GM11168 (cell line): ENCODE measurements at regions not wholly inside any gene's neighbourhood (a gene's known extent, or its start where the extent isn't known, plus 50 kb on each side); places are given as distances from the start of the nearest gene placed in this dataset.
"Not testable (repeated sequence)": the region's sequence is repeated elsewhere in the genome, so short reads cannot be mapped to it uniquely, and the experiment has no call there.

ENCODE experiments used
- in situ Hi-C: fragments of 300-500 bp; cut with MboI; formaldehyde crosslinking; loops from one replicate; pipeline ENCODE4 v1.12.0; 2022; ENCODE audit warnings: low sequenced_read_pairs; ENCODE audit not compliant: unreplicated experiment

DNA sequence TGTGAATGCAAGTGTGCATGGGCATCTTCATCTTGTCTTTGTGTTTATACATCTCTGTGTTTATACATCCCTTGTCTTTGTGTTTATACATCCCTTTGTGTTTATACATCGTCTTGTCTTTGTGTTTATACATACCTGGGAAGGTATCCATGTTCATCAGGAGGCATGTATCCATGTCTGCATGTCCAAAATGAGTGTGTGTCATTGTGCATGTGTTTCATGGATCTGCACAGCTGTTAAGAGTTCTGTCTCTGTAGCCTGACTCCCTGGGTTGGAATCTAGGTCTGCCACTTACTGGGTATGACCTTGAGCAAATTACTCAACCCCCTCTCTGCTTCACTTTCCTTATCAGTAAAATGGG is 50.1 kb upstream of the SIRPA start:
- in situ Hi-C loops = no loop called here

- in situ Hi-C loops = no loop called here
These were observed 50.7 kb upstream of the SIRPA start for GRCh38 chr20:1844325-1845162.

- in situ Hi-C loops = no loop called here
These were observed 52.9 kb upstream of the SIRPA start for GRCh38 chr20:1842281-1842680.

- in situ Hi-C loops = no loop called here
These were observed 53.6 kb upstream of the SIRPA start for GRCh38 chr20:1841554-1842140.

DNA sequence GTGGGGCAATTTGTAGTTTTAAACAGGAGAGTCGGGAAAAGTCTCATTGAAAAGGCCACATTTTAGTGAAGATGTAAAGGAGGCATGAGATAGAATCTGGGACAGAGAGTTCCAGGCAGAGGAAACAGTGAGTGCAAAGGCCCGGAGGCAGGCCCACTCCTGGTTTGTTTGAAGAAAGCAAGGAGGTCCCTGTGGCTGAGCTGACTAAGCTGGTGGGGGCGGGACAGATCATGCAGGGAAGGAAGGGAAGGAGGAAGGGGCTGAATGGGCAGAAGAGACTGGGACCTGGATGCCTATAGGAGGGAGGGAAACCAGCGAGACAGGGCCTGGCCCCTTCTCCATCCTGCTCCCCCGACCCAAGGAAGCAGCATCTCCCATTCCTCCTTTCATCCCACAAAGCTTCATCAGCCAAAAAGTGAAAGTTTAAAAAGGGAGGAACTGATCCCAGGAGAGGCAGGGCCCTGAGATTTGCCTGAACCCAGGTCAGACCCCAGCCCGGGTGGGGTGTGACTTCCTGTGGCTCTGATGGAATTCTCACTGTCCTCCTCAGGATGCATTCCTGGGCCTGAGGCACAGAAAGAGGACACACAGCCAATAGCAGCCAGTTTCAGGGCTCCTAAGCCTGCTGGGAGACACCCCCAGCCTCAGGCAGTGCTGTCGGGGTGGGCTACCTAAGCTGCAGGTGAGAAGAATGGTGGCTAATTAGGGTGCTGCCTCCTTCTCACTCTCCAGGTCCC is 54.2 kb upstream of the SIRPA start:
- in situ Hi-C loops = no loop called here

DNA sequence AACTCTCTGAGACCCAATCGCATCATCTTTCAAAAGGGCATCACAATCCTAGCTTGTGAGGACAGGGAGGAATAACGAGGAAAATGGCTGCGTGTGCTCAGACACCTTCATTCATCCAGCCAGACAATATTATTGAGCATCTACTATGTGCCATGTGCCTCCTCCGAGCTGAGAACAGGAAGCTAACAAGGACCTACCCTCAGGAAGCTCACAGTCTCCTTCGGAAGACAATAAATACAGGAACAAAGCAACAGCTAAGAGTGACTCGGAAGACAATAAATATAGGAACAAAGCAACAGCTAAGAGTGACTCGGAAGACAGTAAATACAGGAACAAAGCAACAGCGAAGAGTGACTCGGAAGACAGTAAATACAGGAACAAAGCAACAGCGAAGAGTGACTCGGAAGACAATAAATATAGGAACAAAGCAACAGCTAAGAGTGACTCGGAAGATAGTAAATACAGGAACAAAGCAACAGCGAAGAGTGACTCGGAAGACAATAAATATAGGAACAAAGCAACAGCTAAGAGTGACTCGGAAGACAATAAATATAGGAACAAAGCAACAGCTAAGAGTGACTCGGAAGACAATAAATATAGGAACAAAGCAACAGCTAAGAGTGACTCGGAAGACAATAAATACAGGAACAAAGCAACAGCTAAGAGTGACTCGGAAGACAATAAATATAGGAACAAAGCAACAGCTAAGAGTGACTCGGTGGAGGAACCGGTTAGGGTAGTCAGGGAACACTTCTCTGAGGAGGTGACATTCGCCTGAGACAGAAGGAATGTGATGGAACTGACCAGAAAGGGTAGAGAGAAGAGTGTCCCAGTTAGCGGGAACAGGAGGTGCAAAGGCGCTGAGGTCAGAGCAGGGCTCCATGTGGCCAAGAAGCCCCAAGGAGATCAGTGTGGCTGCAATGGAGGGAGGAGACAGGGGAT is 55.6 kb upstream of the SIRPA start:
- in situ Hi-C loops = not testable (repeated sequence)

GRCh38 chr20:1838556-1839279 is 56.5 kb upstream of the SIRPA start:
- in situ Hi-C loops = no loop called here

- in situ Hi-C loops = no loop called here
These were observed 59.8 kb upstream of the SIRPA start for GRCh38 chr20:1835186-1836035.

GRCh38 chr20:1833728-1834726 is 61.2 kb upstream of the SIRPA start:
- in situ Hi-C loops = no loop called here

GRCh38 chr20:1833216-1833615 is 62.0 kb upstream of the SIRPA start:
- in situ Hi-C loops = no loop called here

DNA sequence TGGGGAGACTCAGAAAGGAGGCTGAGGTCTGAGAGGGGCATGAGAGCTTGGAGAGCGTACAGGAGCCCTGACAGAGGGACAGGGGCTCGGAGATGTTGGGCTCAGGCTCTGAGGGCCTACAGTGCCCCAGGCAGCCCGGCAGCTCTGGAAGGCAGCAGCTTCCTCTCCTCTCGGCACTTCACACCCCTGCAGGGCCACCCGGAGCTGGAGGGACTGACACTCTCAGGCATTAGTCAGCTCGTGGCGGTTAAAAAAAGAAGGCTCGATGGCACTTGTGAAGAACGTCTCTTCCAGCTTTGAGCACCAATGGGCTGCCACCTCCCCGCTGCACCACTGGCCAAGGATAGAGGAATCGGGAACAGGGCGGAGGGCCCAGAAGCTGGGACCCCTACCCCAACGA is 62.6 kb upstream of the SIRPA start:
- in situ Hi-C loops = no loop called here

- in situ Hi-C loops = no loop called here
These were observed 63.6 kb upstream of the SIRPA start for GRCh38 chr20:1831606-1832005.

GRCh38 chr20:1831096-1831495 is 64.1 kb upstream of the SIRPA start:
- in situ Hi-C loops = no loop called here

DNA sequence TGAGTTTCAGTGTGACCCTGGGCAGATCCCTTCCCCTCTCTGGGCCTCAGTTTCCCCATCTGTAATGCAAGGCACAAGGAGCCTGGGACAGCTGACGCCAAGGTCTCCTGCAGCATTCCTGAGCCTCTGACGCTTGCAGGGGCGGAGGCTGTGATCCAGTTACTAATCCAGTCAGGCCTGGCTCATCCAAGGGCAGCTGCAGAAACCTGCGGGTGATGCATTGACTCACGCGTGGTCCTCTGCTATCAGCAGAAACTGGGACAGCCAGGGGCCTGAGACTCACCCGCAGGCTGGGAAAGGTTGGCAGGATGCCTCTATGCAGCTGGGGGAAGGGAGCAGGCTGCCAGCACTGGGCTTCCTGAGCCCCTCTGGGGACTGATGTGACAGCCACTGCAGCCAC is 65.0 kb upstream of the SIRPA start:
- in situ Hi-C loops = no loop called here

GRCh38 chr20:1829531-1829930 is 65.7 kb upstream of the SIRPA start:
- in situ Hi-C loops = no loop called here

GRCh38 chr20:1828786-1829131 is 66.4 kb upstream of the SIRPA start:
- in situ Hi-C loops = no loop called here

- in situ Hi-C loops = no loop called here
These were observed 67.0 kb upstream of the SIRPA start for GRCh38 chr20:1827974-1828785.
